ENCODE measurements at regions not wholly inside any gene's neighbourhood (a gene's known extent, or its start where the extent isn't known, plus 50 kb on each side); places are given as distances from the start of the nearest gene placed in this dataset.
"Not testable (repeated sequence)": the region's sequence is repeated elsewhere in the genome, so short reads cannot be mapped to it uniquely, and the experiment has no call there.

DNA sequence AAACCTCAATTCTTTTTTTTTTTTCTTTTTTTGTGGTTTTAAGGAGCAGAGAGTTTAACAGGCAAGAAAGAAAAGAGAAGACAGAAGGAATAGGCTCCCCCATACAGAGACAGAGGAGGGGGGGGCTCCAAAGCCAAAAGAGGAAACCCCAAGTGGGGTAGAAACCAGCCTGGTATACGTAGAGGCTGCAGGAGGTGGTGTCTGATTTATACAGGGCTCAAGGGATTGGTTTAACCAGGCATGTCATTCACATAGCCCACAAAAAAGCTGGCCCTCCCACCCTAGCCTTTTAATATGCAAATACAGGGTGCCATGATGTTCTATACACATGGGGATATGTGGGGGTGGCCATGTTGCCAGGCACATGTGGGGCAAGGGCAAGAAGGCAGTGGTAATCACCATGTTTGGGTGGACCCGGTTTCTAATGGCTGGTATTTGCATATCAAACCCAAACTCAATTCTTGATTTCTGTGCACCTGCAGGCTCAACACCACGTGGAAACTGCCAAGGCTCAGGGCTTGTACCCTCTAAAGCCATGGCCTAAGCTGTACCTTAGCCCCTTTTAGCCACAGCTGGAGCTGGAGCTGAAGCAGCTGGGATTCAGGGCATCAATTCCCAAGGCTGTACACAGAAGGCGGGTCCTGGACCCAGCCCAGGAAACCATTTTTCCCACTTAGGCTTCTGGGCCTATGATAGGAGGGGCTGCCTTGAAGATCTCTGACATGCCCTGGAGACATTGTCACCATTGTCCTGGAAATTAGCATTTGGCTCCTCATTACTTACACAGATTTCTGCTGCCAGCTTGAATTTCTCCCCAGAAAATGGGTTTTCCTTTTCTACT is 170.3 kb downstream of the MAIP1 start:
- no peaks in the 10 kb centered on the region for H3K27me3 ChIP-seq (replicated peaks in 1 of 7)
- no peak for DNase-seq
- intact Hi-C loops (cut with DNase I; ENCODE audit: low total_unique reads), result no loop called here
- H3K9me3 ChIP-seq, result no peaks in the 10 kb centered on the region
- H3K4me1 ChIP-seq, result no peaks in the 10 kb centered on the region
- 69 to 78% (median 71%) methylated on average over 4 of the region's 4 CpGs for WGBS, 5 donors
- peak overlapping the region in 1 of 8 donors; percentile 27 for H3K27ac ChIP-seq
- no peak overlapping the region for H3K4me3 ChIP-seq
- TF ChIP-seq, protein P1, sequence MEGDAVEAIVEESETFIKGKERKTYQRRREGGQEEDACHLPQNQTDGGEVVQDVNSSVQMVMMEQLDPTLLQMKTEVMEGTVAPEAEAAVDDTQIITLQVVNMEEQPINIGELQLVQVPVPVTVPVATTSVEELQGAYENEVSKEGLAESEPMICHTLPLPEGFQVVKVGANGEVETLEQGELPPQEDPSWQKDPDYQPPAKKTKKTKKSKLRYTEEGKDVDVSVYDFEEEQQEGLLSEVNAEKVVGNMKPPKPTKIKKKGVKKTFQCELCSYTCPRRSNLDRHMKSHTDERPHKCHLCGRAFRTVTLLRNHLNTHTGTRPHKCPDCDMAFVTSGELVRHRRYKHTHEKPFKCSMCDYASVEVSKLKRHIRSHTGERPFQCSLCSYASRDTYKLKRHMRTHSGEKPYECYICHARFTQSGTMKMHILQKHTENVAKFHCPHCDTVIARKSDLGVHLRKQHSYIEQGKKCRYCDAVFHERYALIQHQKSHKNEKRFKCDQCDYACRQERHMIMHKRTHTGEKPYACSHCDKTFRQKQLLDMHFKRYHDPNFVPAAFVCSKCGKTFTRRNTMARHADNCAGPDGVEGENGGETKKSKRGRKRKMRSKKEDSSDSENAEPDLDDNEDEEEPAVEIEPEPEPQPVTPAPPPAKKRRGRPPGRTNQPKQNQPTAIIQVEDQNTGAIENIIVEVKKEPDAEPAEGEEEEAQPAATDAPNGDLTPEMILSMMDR (IDR thresholded peaks at IDR 0.05 in 8 of 11, conservative IDR thresholded peaks at IDR 0.05 in 3 of 11), result no peak
- TF ChIP-seq POLR2A (IDR thresholded peaks at IDR 0.05) (no peak), POLR2AphosphoS5 (IDR thresholded peaks at IDR 0.05) (no peak)
- no peaks in the 10 kb centered on the region for H3K36me3 ChIP-seq

DNA sequence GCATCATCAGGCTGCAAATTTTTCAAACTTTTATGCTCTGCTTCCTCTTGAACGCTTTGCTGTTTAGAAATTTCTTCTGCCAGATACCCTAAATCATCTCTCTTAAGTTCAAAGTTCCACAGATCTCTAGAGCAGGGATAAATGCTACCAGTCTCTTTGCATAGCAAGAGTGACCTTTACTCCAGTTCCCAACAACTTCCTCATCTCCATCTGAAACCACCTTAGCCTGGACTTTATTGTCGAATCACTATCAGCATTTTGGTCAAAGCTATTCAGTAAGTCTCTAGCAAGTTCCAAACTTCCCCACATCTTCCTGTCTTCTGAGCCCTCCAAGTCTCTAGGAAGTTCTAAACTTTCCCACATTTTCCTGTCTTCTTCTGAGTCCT is 170.9 kb downstream of the MAIP1 start:
- H3K27ac ChIP-seq; DNase-seq; H3K36me3 ChIP-seq; H3K27me3 ChIP-seq (replicated peaks in 1 of 7); H3K4me3 ChIP-seq; H3K4me1 ChIP-seq; H3K9me3 ChIP-seq; intact Hi-C loops (cut with DNase I; ENCODE audit: low total_unique reads): not testable (repeated sequence)
- WGBS, 5 donors, result 41 to 59% (median 54%) methylated on average over 2 of the region's 2 CpGs

DNA sequence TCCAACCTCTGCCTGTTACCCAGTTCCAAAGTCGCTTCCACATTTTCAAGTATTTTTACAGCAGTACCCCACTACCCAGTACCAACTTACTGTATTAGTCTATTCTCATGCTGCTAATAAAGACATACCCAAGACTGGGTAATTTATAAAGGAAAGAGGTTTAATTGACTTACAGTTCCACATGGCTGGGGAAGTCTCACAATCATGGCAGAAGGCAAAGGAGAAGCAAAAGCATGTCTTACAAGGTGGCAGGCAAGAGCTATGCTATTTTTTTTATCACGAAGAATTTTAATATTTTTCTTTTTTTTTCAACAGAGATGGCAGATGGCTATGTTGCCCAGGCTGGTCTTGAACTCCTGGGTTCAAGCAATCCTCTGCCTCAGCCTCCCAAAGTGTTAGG is 171.3 kb downstream of the MAIP1 start:
- DNase-seq; H3K4me3 ChIP-seq; intact Hi-C loops (cut with DNase I; ENCODE audit: low total_unique reads); H3K9me3 ChIP-seq; H3K36me3 ChIP-seq; H3K27me3 ChIP-seq (replicated peaks in 1 of 7); H3K4me1 ChIP-seq; H3K27ac ChIP-seq: not testable (repeated sequence)
- WGBS, 5 donors, result 78 to 96% (median 89%) methylated on average over 2 of the region's 2 CpGs

DNA sequence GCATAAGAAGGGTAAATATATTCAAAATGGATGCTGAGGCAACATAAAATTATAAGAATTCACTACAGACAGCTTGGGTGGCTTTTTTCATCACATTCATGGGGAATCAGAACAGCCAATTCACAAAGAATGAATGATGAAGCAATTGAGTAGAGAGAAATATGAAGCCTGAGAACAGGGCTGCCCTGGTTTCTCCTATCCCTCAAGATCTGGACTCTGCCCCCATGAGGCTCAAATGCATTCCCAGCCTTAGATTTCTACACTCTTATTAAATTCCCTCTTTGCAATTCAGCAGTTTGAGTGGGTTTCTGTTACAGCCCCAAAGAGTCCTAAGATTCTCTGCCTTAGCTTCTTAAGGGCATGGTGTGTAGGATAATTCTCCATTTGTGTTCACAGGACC is 172.5 kb downstream of the MAIP1 start:
- intact Hi-C loops (cut with DNase I; ENCODE audit: low total_unique reads), result no loop called here
- Histone ChIP-seq H3K36me3 (no peaks in the 10 kb centered on the region), H3K9me3 (no peaks in the 10 kb centered on the region), H3K4me1 (no peaks in the 10 kb centered on the region), H3K4me3 (no peak overlapping the region), H3K27ac (no peak overlapping the region), H3K27me3 (replicated peaks in 1 of 7) (no peaks in the 10 kb centered on the region)
- no peak for TF ChIP-seq POLR2AphosphoS5 (IDR thresholded peaks at IDR 0.05)
- TF ChIP-seq POLR2A (IDR thresholded peaks at IDR 0.05), result no peak
- TF ChIP-seq, protein P1 (IDR thresholded peaks at IDR 0.05 in 8 of 11, conservative IDR thresholded peaks at IDR 0.05 in 3 of 11), result no peak
- DNase-seq, result no peak

DNA sequence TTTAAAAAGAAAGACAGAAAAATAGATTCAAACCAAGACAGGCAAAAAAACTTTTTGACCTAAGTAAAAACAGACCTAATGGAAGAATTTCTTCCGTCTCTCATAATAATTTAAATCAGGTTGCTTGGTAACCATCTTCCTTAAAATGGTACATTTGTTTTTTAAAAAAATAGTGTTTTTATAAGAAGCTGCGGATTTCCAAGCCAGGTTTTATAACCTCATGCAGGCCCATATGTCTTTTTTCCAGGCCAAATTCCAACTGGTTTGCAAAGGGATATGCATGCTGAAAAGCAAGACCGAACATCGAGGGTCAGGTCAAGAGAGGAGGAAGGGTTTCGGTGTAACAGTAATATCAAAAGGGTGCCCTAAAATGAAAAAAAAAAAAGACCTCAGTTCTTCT is 172.9 kb downstream of the MAIP1 start:
- Histone ChIP-seq H3K27me3 (replicated peaks in 1 of 7) (no peaks in the 10 kb centered on the region), H3K9me3 (no peaks in the 10 kb centered on the region), H3K4me3 (no peak overlapping the region), H3K4me1 (no peaks in the 10 kb centered on the region), H3K27ac (no peak overlapping the region), H3K36me3 (no peaks in the 10 kb centered on the region)
- intact Hi-C loops (cut with DNase I; ENCODE audit: low total_unique reads), result no loop called here
- TF ChIP-seq, protein P1 (IDR thresholded peaks at IDR 0.05 in 8 of 11, conservative IDR thresholded peaks at IDR 0.05 in 3 of 11), result no peak
- no peak for TF ChIP-seq POLR2A (IDR thresholded peaks at IDR 0.05)
- TF ChIP-seq POLR2AphosphoS5 (IDR thresholded peaks at IDR 0.05), result no peak
- no peak for DNase-seq
- 90 to 99% (median 95%) methylated on average over 5 of the region's 5 CpGs for WGBS, 5 donors

All from spleen (tissue), 11 donors.